HUES64 (cell line): ENCODE measurements at regions not wholly inside any gene's neighbourhood (a gene's known extent, or its start where the extent isn't known, plus 50 kb on each side); places are given as distances from the start of the nearest gene placed in this dataset.

Source experiments
- H3K27ac ChIP-seq: 2 replicates; pipeline ENCODE4 v1.7.0; 2013; ENCODE audit warnings: low read depth, low read length, inconsistent platforms
- H3K27me3 ChIP-seq: 2 replicates; pipeline ENCODE4 v1.6.1; 2013; ENCODE audit warnings: mild to moderate bottlenecking, low read length; ENCODE audit not compliant: insufficient read depth
- H3K36me3 ChIP-seq: 2 replicates; pipeline ENCODE4 v1.6.1; 2013; ENCODE audit warnings: mild to moderate bottlenecking, low read length; ENCODE audit not compliant: insufficient read depth
- H3K4me1 ChIP-seq: 2 replicates; pipeline ENCODE4 v1.6.1; 2013; ENCODE audit warnings: mild to moderate bottlenecking, low read length, moderate library complexity; ENCODE audit not compliant: insufficient read depth
- H3K4me3 ChIP-seq: 2 replicates; pipeline ENCODE4 v1.5.1; 2013; ENCODE audit warnings: mild to moderate bottlenecking, low read length, moderate library complexity
- H3K9ac ChIP-seq: 2 replicates; pipeline ENCODE4 v1.6.1; 2013; ENCODE audit warnings: mild to moderate bottlenecking, low read depth, low read length
- H3K9me3 ChIP-seq: 2 replicates; pipeline ENCODE4 v1.6.1; 2013; ENCODE audit warnings: low read depth, low read length; ENCODE audit not compliant: insufficient read depth
- WGBS: fragments of 150-250, 120-280 bp; methylation state at CpG from one replicate; pipeline ENCODE4 v1.1.7; 2013; ENCODE audit warnings: missing lambda C conversion rate; 5-methylcytosine and 5-hydroxymethylcytosine counted together

DNA sequence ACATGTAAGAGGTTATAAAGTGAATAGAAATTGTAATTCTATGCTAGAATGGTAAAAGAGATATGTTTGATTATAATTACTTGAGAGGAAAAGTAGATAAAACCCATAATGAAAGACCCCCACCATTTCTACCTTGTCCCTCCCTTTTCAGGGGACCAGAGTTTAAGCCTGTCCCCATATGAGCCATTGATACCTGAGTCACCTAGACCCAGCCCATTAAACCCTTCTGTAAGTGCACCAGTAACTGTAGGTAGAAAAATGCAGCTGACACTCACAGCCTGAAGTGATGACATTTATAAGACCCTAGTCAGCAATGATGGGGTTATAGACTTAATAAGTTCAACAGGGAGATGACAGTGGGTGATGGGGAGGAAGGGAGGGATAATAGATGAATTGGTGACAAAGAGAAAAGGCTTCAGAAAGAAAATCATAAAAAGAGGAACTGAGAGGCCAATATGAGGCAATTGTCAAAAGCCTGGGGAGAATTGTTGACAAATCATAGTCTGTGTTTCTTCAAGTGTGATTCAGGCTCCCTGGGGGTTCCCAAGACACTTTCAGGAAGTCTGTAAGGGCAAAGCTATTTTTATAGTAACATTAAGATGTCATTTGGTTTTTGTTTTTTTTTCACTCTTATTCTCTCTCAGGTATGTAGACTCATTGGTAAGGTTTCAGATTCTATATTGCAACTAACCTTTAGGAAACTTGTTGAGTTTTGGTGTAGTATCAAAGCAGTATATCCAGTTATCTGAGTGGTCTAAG lies 544.2 kb downstream of the SATB2 start:
- Histone ChIP-seq H3K27ac (no peak overlapping the region), H3K27me3 (no peaks in the 10 kb centered on the region), H3K4me3 (no peak overlapping the region), H3K36me3 (no peaks in the 10 kb centered on the region), H3K4me1 (no peaks in the 10 kb centered on the region), H3K9me3 (peaks cover 8% of the 10 kb centered on the region; the same call in 1 of the 2 replicates), H3K9ac (no peak overlapping the region)

DNA sequence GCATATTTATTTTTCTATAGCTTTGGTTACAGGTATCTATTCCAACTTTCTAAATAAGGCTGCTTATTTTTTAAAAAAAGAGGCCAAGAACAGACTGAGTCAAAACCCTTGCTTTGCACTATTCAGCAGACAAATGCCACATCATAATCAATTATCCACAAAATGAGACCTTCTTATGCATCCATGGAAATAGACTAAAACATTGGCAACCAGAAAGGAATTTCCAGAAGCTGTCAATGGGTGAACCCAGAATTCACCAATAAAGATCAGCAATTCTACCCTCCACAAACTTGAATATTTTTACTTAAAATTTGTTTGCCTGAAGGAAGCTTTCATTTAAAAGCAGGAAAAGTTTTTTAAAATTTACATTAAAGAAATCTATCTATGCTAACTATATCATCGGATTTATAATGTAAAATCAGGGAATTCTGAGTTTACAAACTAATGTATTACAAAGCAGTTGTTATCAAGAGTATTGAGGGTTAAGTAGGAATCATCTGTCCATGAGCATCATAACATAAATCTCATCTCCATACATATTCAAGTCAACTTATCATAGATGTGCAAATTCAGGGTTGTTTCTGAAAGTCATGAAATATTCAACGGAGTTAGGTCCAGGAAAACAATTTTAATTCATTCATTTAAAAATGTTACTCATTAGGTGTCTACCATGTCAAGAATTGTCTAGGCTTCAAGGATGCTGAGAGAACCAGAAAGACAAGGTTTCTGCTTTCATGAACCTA lies 548.0 kb downstream of the SATB2 start:
- H3K9ac ChIP-seq: no peak overlapping the region
- H3K4me1 ChIP-seq: no peaks in the 10 kb centered on the region
- peaks cover 8% of the 10 kb centered on the region; the same call in 1 of the 2 replicates for H3K9me3 ChIP-seq
- no peaks in the 10 kb centered on the region for H3K36me3 ChIP-seq
- no peaks in the 10 kb centered on the region for H3K27me3 ChIP-seq
- no peak overlapping the region for H3K4me3 ChIP-seq
- H3K27ac ChIP-seq: no peak overlapping the region
- WGBS: 100% methylated on average over 1 of the region's 2 CpGs

- H3K27ac ChIP-seq: no peak overlapping the region
- H3K4me3 ChIP-seq: no peak overlapping the region
- H3K4me1 ChIP-seq: no peaks in the 10 kb centered on the region
- no peaks in the 10 kb centered on the region for H3K9me3 ChIP-seq
- H3K9ac ChIP-seq: no peak overlapping the region
- H3K36me3 ChIP-seq: no peaks in the 10 kb centered on the region
- H3K27me3 ChIP-seq: no peaks in the 10 kb centered on the region
- WGBS: 83% methylated on average over 7 of the region's 7 CpGs
These were observed 551.7 kb downstream of the SATB2 start for GRCh38 chr2:198905881-198906612.

DNA sequence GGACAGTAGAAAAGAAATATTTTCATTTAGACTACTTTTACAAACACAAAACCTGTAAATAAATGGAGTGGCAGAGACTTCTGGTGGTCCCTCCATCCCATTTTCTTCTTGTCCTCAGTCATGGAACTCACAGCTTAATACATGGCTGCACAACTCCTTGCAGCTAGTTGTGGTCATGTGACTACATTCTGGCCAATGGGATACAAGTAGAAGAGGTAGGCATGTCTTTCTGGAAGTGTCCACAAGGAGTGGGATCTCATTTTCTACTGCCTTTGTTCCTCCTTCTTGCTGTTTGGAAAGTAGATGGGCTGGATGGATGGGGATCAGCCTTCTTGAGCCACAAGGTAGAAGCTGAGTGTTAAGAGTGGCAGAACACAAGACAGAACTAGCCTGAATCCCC lies 555.8 kb downstream of the SATB2 start:
- no peak overlapping the region for H3K27ac ChIP-seq
- H3K9me3 ChIP-seq: no peaks in the 10 kb centered on the region
- no peak overlapping the region for H3K9ac ChIP-seq
- no peaks in the 10 kb centered on the region for H3K4me1 ChIP-seq
- H3K4me3 ChIP-seq: no peak overlapping the region
- H3K27me3 ChIP-seq: no peaks in the 10 kb centered on the region
- H3K36me3 ChIP-seq: no peaks in the 10 kb centered on the region

DNA sequence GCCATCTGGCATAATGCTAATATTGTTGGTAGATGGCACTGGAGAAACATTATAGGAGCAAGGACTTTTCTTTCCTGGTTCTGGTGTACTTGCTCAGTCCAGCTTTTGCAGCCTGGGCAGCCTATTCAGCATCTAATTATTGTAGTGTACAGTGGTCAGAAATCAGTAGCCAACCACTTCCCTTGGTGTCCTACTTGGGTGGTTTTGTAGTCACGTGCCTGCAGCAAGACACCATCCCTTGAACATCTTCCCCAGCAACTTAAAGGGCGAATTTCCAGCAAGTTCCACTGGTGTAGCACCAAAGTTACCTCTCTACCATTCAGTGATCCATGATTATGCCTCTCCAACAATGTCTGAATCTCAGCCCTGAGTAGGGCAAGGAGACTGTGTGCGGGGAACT lies 557.6 kb downstream of the SATB2 start:
- H3K27ac ChIP-seq: no peak overlapping the region
- H3K9me3 ChIP-seq: no peaks in the 10 kb centered on the region
- H3K4me1 ChIP-seq: no peaks in the 10 kb centered on the region
- 90% methylated on average over 3 of the region's 3 CpGs for WGBS
- no peaks in the 10 kb centered on the region for H3K27me3 ChIP-seq
- no peaks in the 10 kb centered on the region for H3K36me3 ChIP-seq
- no peak overlapping the region for H3K9ac ChIP-seq
- H3K4me3 ChIP-seq: no peak overlapping the region

GRCh38 chr2:198890490-198890889 lies 567.2 kb downstream of the SATB2 start:
- Histone ChIP-seq H3K27me3 (no peaks in the 10 kb centered on the region), H3K4me3 (no peak overlapping the region), H3K36me3 (no peaks in the 10 kb centered on the region), H3K9ac (no peak overlapping the region), H3K27ac (no peak overlapping the region), H3K4me1 (no peaks in the 10 kb centered on the region), H3K9me3 (no peaks in the 10 kb centered on the region)

- 49% methylated on average over 2 of the region's 2 CpGs for WGBS
- Histone ChIP-seq H3K27ac (no peak overlapping the region), H3K36me3 (no peaks in the 10 kb centered on the region), H3K9ac (no peak overlapping the region), H3K9me3 (no peaks in the 10 kb centered on the region), H3K27me3 (no peaks in the 10 kb centered on the region), H3K4me1 (no peaks in the 10 kb centered on the region), H3K4me3 (no peak overlapping the region)
These were observed 574.1 kb downstream of the SATB2 start for GRCh38 chr2:198883604-198884003.

GRCh38 chr2:198880986-198881385 lies 576.8 kb downstream of the SATB2 start:
- H3K9me3 ChIP-seq: no peaks in the 10 kb centered on the region
- H3K27me3 ChIP-seq: no peaks in the 10 kb centered on the region
- no peak overlapping the region for H3K27ac ChIP-seq
- no peaks in the 10 kb centered on the region for H3K4me1 ChIP-seq
- no peak overlapping the region for H3K9ac ChIP-seq
- no peak overlapping the region for H3K4me3 ChIP-seq
- H3K36me3 ChIP-seq: no peaks in the 10 kb centered on the region

GRCh38 chr2:198880421-198880820 lies 577.3 kb downstream of the SATB2 start:
- Histone ChIP-seq H3K27ac (no peak overlapping the region), H3K4me1 (no peaks in the 10 kb centered on the region), H3K9me3 (no peaks in the 10 kb centered on the region), H3K9ac (no peak overlapping the region), H3K27me3 (no peaks in the 10 kb centered on the region), H3K36me3 (no peaks in the 10 kb centered on the region), H3K4me3 (no peak overlapping the region)

GRCh38 chr2:198874472-198874858 lies 583.3 kb downstream of the SATB2 start:
- no peak overlapping the region for H3K4me3 ChIP-seq
- no peak overlapping the region for H3K27ac ChIP-seq
- H3K9ac ChIP-seq: no peak overlapping the region
- no peaks in the 10 kb centered on the region for H3K27me3 ChIP-seq
- WGBS: 100% methylated on average over 2 of the region's 2 CpGs
- H3K36me3 ChIP-seq: no peaks in the 10 kb centered on the region
- H3K9me3 ChIP-seq: no peaks in the 10 kb centered on the region
- no peaks in the 10 kb centered on the region for H3K4me1 ChIP-seq
